HG03558 (cell line): ENCODE measurements at regions not wholly inside any gene's neighbourhood (a gene's known extent, or its start where the extent isn't known, plus 50 kb on each side); places are given as distances from the start of the nearest gene placed in this dataset.
"Not testable (repeated sequence)": the region's sequence is repeated elsewhere in the genome, so short reads cannot be mapped to it uniquely, and the experiment has no call there.

Experiments used
- ATAC-seq: cut with Tn5 transposase; IDR thresholded peaks from one replicate; pipeline ENCODE4 v1.9.1; 2021; ENCODE audit warnings: moderate number of reproducible peaks; ENCODE audit not compliant: unreplicated experiment; ENCODE audit errors: extremely low read depth

- no peak for ATAC-seq
Measured at GRCh38 chr3:178306432-178307115, 229.7 kb upstream of the KCNMB2 start.

GRCh38 chr3:178308771-178309170 is 227.5 kb upstream of the KCNMB2 start:
- ATAC-seq = no peak

GRCh38 chr3:178310949-178311348 is 225.3 kb upstream of the KCNMB2 start:
- no peak for ATAC-seq

- no peak for ATAC-seq
Measured at GRCh38 chr3:178313716-178314115, 222.5 kb upstream of the KCNMB2 start.

GRCh38 chr3:178318340-178318739 is 217.9 kb upstream of the KCNMB2 start:
- no peak for ATAC-seq

GRCh38 chr3:178318941-178319816 is 217.1 kb upstream of the KCNMB2 start:
- ATAC-seq = no peak

GRCh38 chr3:178320456-178321351 is 215.5 kb upstream of the KCNMB2 start:
- ATAC-seq = no peak

- no peak for ATAC-seq
Measured at GRCh38 chr3:178324356-178324755, 211.9 kb upstream of the KCNMB2 start.

- no peak for ATAC-seq
Measured at GRCh38 chr3:178325330-178325729, 210.9 kb upstream of the KCNMB2 start.

GRCh38 chr3:178329936-178330335 is 206.3 kb upstream of the KCNMB2 start:
- ATAC-seq = no peak

- no peak for ATAC-seq
Measured at GRCh38 chr3:178334239-178334638, 202.0 kb upstream of the KCNMB2 start.

- ATAC-seq = no peak
Measured at GRCh38 chr3:178336336-178336735, 199.9 kb upstream of the KCNMB2 start.

- no peak for ATAC-seq
Measured at GRCh38 chr3:178340506-178340905, 195.7 kb upstream of the KCNMB2 start.

GRCh38 chr3:178341636-178342035 is 194.6 kb upstream of the KCNMB2 start:
- no peak for ATAC-seq

- ATAC-seq = no peak
Measured at GRCh38 chr3:178342111-178342510, 194.1 kb upstream of the KCNMB2 start.

GRCh38 chr3:178343433-178344038 is 192.7 kb upstream of the KCNMB2 start:
- ATAC-seq = no peak

- ATAC-seq = no peak
Measured at GRCh38 chr3:178345944-178346343, 190.3 kb upstream of the KCNMB2 start.

- not testable (repeated sequence) for ATAC-seq
Measured at GRCh38 chr3:178348561-178349217, 187.5 kb upstream of the KCNMB2 start.

GRCh38 chr3:178349218-178349596 is 187.0 kb upstream of the KCNMB2 start:
- ATAC-seq = not testable (repeated sequence)

GRCh38 chr3:178350763-178351162 is 185.5 kb upstream of the KCNMB2 start:
- ATAC-seq = no peak
